Naive B cell (primary cell): ENCODE measurements at regions not wholly inside any gene's neighbourhood (a gene's known extent, or its start where the extent isn't known, plus 50 kb on each side); places are given as distances from the start of the nearest gene placed in this dataset.
"Not testable (repeated sequence)": the region's sequence is repeated elsewhere in the genome, so short reads cannot be mapped to it uniquely, and the experiment has no call there.

Source experiments
- ATAC-seq, 2 donors: fragments of 150-1000 bp; cut with Tn5 transposase; 2 replicates each; pipeline ENCODE4 v1.10.0; 2021; ENCODE audit warnings: low read depth in 2 of 2, mild to moderate bottlenecking in 2 of 2, moderate library complexity in 2 of 2
- DNase-seq: peaks from one replicate; pipeline ENCODE4 v3.0.0; 2022
- H3K27ac Mint-ChIP-seq, 6 donors: one replicate each; pipeline ENCODE4 v1.8.0; 2020 to 2022; ENCODE audit warnings: mild to moderate bottlenecking in 6 of 6, mixed read lengths in 6 of 6, moderate library complexity in 5 of 6, inconsistent platforms in 2 of 6
- H3K27me3 Mint-ChIP-seq, 3 donors: one replicate each; pipeline ENCODE4 v1.8.0; 2021 to 2022; ENCODE audit warnings: mixed read lengths in 3 of 3, mild to moderate bottlenecking in 1 of 3
- H3K36me3 Mint-ChIP-seq, 2 donors: one replicate each; pipeline ENCODE4 v1.8.0; 2020 to 2022; ENCODE audit warnings: mixed read lengths in 2 of 2, inconsistent platforms in 1 of 2, mild to moderate bottlenecking in 1 of 2
- H3K4me1 Mint-ChIP-seq, 3 donors: one replicate each; pipeline ENCODE4 v1.8.0; 2020 to 2022; ENCODE audit warnings: mixed read lengths in 3 of 3, inconsistent platforms in 1 of 3, mild to moderate bottlenecking in 1 of 3, moderate library complexity in 1 of 3
- H3K4me3 Mint-ChIP-seq, 8 donors: one replicate each; pipeline ENCODE4 v1.8.0; 2020 to 2022; ENCODE audit warnings: mild to moderate bottlenecking in 8 of 8, mixed read lengths in 8 of 8, moderate library complexity in 8 of 8, inconsistent platforms in 2 of 8
- H3K9me3 Mint-ChIP-seq, 7 donors: one replicate each; pipeline ENCODE4 v1.8.0; 2020 to 2022; ENCODE audit warnings: mixed read lengths in 7 of 7, mild to moderate bottlenecking in 5 of 7, inconsistent platforms in 2 of 7, moderate library complexity in 1 of 7

- Mint-ChIP-seq H3K36me3 (peaks cover 0 to 9% of the 10 kb centered on the region in 2 donors), H3K27me3 (peaks cover 28 to 42% (median 37%) of the 10 kb centered on the region in 3 donors), H3K4me3 (no peak overlapping the region), H3K27ac (no peak overlapping the region), H3K9me3 (no peaks in the 10 kb centered on the region), H3K4me1 (peaks cover 0 to 4% (median 4%) of the 10 kb centered on the region in 3 donors)
- no peak for ATAC-seq
- DNase-seq, result no peak
These were observed 159.8 kb upstream of the MVB12B start for GRCh38 chr9:126166866-126167265.

- peaks cover 0 to 3% (median 0%) of the 10 kb centered on the region in 7 donors for H3K9me3 Mint-ChIP-seq
- H3K36me3 Mint-ChIP-seq, result peaks cover 0 to 9% of the 10 kb centered on the region in 2 donors
- H3K4me3 Mint-ChIP-seq, result no peak overlapping the region
- H3K27me3 Mint-ChIP-seq, result peaks cover 28 to 43% (median 42%) of the 10 kb centered on the region in 3 donors
- DNase-seq (no peak), ATAC-seq (no peak)
- peak overlapping the region in 1 of 6 donors; percentile 36 for H3K27ac Mint-ChIP-seq
- peaks cover 0 to 4% (median 0%) of the 10 kb centered on the region in 3 donors for H3K4me1 Mint-ChIP-seq
These were observed 156.9 kb upstream of the MVB12B start for GRCh38 chr9:126169736-126170135.

DNA sequence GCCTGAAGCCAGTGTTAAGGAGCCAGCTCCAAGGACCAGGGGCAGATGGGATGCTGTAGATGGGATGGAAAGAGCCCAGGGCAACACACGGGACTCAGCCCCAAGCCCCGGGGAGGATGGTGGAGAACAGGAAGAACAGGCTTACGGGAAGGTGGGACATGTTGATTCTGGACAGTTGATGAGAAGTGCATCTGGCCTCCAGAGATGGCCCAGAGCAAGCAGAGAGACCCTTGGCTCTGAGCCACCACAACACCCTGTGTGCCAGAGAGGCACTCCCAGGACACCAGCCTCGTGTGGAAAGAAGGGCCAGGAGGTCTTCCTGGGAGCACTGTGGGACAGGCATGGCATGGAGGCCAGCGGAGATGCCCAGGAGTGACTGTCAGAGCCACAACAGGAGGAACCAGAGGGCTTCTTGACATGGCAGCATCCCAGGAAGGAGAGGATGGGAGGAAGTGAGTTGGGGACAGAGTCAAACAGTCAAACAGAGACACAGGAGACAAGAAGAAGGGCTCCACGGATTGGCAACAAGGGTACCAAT is 156.3 kb upstream of the MVB12B start:
- Mint-ChIP-seq H3K36me3 (peaks cover 0 to 9% of the 10 kb centered on the region in 2 donors), H3K27me3 (peaks cover 28 to 38% (median 37%) of the 10 kb centered on the region in 3 donors), H3K4me3 (no peak overlapping the region), H3K4me1 (peaks cover 0 to under 1% (median 0%) of the 10 kb centered on the region in 3 donors), H3K9me3 (peaks cover 0 to 9% (median 3%) of the 10 kb centered on the region in 7 donors), H3K27ac (peak overlapping the region in 2 of 6 donors; percentile 49 to 76)
- ATAC-seq (no peak), DNase-seq (no peak)

DNA sequence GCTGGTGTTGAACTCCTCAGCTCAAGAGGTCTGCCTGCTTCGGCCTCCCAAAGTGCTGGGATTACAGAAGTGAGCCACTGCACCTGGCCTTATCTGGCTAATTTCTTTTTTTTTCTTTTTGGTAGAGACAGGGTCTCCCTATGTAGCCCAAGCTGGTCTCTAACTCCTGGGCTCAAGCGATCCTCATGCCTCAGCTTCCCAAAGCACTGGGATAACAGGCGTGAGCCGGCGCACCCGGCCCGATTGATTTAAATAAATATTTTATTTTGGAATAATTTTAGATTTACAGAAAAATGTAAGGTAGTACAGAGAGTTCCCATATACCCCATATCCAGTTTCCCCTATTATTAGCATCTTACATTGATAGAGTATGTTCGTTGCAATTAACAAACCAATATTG is 155.0 kb upstream of the MVB12B start:
- Mint-ChIP-seq H3K27me3 (peaks cover 21 to 34% (median 26%) of the 10 kb centered on the region in 3 donors), H3K36me3 (peaks cover 4 to 15% of the 10 kb centered on the region in 2 donors), H3K4me1 (no peaks in the 10 kb centered on the region), H3K27ac (no peak overlapping the region), H3K4me3 (no peak overlapping the region), H3K9me3 (peaks cover 4 to 20% (median 6%) of the 10 kb centered on the region in 7 donors)
- no peak for DNase-seq
- ATAC-seq, result no peak

DNA sequence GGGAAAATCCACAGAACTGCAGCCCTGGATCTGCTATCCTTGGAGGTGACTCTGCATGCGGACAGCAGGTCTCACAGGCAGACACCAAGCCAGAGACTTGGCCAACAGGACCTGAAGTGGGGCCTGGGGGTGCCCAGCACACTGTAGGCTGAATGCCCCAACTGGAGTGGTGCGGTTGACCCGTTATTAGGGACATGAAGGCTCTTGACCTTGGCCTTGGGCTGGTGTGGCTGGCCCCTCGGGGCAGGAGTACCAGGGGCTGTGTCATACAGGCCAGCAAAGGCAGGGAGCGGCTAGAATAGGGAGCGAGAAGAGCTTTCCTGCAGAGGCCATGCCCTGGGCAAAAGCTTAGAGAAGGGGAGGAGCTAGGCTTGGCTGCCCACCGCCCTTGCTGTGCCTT is 153.2 kb upstream of the MVB12B start:
- no peak for ATAC-seq
- no peaks in the 10 kb centered on the region for H3K4me1 Mint-ChIP-seq
- H3K4me3 Mint-ChIP-seq, result no peak overlapping the region
- H3K36me3 Mint-ChIP-seq, result peaks cover 4 to 15% of the 10 kb centered on the region in 2 donors
- peaks cover 4 to 20% (median 8%) of the 10 kb centered on the region in 7 donors for H3K9me3 Mint-ChIP-seq
- no peak for DNase-seq
- H3K27me3 Mint-ChIP-seq, result peaks cover 9 to 35% (median 19%) of the 10 kb centered on the region in 3 donors
- H3K27ac Mint-ChIP-seq, result peak overlapping the region in 1 of 6 donors; percentile 28

- Mint-ChIP-seq H3K9me3 (peaks cover 4 to 20% (median 8%) of the 10 kb centered on the region in 7 donors), H3K4me1 (no peaks in the 10 kb centered on the region), H3K27ac (no peak overlapping the region), H3K27me3 (peaks cover 9 to 37% (median 23%) of the 10 kb centered on the region in 3 donors), H3K36me3 (peaks cover 4 to 15% of the 10 kb centered on the region in 2 donors), H3K4me3 (no peak overlapping the region)
- DNase-seq (no peak), ATAC-seq (no peak)
These were observed 152.7 kb upstream of the MVB12B start for GRCh38 chr9:126173929-126174328.

DNA sequence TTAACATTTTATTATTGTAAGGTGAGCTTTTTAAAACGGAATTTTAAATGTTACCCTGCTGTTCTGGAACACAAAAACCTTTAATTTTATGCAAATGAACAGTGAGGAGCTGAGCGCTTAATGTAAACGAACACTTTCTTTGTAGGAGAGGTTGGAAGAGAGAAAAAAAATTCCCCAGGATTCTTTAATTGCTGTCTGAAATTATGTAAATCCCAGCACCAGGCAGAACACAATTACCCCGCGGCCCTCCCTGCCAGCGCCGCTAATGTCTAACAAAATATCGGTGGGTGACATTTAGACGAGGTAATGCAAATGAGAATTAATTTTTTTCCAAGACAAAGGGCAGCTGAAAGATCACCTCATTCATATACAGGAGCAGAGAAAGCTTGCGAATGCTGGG is 143.4 kb upstream of the MVB12B start:
- Mint-ChIP-seq H3K27me3 (peaks cover 45 to 64% (median 56%) of the 10 kb centered on the region in 3 donors), H3K4me3 (no peak overlapping the region), H3K4me1 (no peaks in the 10 kb centered on the region), H3K27ac (no peak overlapping the region), H3K36me3 (peaks cover 26% of the 10 kb centered on the region in 2 donors), H3K9me3 (peaks cover 6 to 36% (median 22%) of the 10 kb centered on the region in 7 donors)
- DNase-seq (no peak), ATAC-seq (no peak)

DNA sequence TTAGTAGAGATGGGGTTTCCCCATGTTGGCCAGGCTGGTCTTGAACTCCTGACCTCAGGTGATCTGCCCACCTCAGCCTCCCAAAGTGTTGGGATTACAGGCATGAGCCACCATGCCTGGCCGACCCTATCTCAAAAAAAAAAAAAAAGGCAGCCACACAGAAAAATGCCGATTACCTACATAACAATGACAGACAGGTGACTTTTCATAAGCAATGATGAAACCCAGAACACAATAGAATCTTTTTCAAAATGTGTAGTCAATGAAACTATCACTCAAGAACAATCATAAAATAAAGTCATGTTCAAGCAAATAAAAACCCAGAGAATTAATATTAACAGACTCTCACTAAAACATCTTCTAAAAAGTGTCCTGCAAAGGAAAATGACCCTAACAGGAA is 135.6 kb upstream of the MVB12B start:
- not testable (repeated sequence) for ATAC-seq, H3K4me3 Mint-ChIP-seq, H3K36me3 Mint-ChIP-seq, DNase-seq, H3K27ac Mint-ChIP-seq, H3K4me1 Mint-ChIP-seq
- peaks cover 0 to 10% (median 5%) of the 10 kb centered on the region in 7 donors for H3K9me3 Mint-ChIP-seq
- H3K27me3 Mint-ChIP-seq, result peaks cover 16 to 31% (median 31%) of the 10 kb centered on the region in 3 donors

- Mint-ChIP-seq H3K9me3 (peaks cover 0 to 29% (median 4%) of the 10 kb centered on the region in 7 donors), H3K36me3 (no peaks in the 10 kb centered on the region), H3K27ac (peak overlapping the region in 2 of 6 donors; percentile 35 to 67), H3K27me3 (peaks cover 16 to 33% (median 27%) of the 10 kb centered on the region in 3 donors), H3K4me1 (peaks cover 0 to 6% (median 0%) of the 10 kb centered on the region in 3 donors), H3K4me3 (no peak overlapping the region)
- DNase-seq, result no peak
- ATAC-seq, result no peak
These were observed 127.8 kb upstream of the MVB12B start for GRCh38 chr9:126198854-126199253.

DNA sequence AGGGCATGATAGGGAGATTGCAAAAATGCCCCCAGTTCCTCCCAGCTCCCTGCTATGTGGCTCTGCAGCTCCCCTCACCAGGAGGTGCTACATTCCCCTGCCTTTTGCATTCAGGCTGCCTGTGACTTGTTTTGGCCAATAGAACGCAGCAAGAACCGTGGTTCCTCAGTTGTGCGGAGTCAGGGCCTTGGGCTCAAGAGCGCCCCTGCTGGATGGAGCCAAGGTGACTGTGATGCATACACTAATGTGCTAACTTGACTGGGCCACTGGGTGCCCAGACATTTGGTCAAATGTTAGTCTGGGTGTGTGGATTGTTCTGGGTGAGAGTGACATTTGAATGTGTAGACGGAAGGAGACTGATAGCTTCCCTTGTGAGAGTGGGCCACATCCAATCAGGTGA is 123.3 kb upstream of the MVB12B start:
- no peak overlapping the region for H3K4me3 Mint-ChIP-seq

DNA sequence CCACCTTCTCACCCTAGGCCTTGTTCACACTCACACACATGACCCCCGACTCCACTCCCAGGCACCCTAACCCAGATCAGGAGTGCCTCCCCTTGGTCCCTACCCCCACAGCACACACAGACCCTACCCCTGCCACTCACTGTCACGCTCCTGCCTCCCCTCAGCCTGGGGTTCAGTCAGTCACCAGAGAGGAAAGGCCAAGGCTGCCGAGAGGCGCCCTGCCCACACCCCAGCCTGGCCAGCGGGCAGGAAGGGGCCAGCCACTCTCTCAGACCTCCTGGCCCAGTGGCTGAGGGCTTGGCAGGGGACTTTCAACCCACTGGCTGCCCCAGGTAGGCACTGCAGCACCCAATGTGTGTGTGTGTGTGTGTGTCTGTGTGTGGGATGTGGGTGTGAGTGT is 122.4 kb upstream of the MVB12B start:
- Mint-ChIP-seq H3K36me3 (no peaks in the 10 kb centered on the region), H3K4me3 (no peak overlapping the region), H3K27ac (no peak overlapping the region), H3K27me3 (peaks cover 16 to 29% (median 24%) of the 10 kb centered on the region in 3 donors), H3K9me3 (peaks cover 0 to 29% (median 4%) of the 10 kb centered on the region in 7 donors), H3K4me1 (peaks cover 0 to 6% (median 0%) of the 10 kb centered on the region in 3 donors)
- ATAC-seq, result no peak
- DNase-seq, result no peak

More for the DNA sequence above, 123.3 kb upstream of the MVB12B start:
- Mint-ChIP-seq H3K4me1 (peaks cover 0 to 6% (median 0%) of the 10 kb centered on the region in 3 donors), H3K9me3 (peaks cover 0 to 29% (median 4%) of the 10 kb centered on the region in 7 donors), H3K27me3 (peaks cover 15 to 24% (median 17%) of the 10 kb centered on the region in 3 donors), H3K36me3 (no peaks in the 10 kb centered on the region), H3K27ac (peak overlapping the region in 1 of 6 donors; percentile 66)
- DNase-seq, result no peak
- no peak for ATAC-seq

DNA sequence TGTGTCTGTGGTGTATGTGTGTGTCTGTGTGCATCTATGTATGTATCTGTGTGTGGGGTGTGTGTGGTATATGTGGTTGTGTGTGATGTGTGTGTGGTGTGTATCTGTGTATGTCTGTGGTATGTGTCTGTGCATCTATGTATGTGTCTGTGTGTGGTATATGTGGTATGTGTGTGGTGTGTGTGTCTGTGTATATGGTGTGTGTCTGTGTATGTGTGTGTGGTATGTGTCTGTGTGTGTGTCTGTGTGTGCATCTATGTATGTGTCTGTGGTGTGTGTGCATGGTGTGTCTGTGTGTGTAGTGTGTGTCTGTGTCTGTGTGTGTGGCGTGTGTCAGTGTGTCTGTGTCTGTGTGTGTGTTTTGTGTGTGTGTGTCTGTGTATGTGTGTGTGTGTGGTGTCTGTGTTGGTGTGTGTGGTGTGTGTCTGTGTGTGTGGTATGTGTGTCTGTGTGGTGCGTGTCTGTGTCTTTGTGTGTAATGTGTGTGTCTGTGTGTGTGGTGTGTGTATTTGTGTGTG is 121.9 kb upstream of the MVB12B start:
- no peaks in the 10 kb centered on the region for H3K36me3 Mint-ChIP-seq
- peaks cover 0 to 6% (median 0%) of the 10 kb centered on the region in 3 donors for H3K4me1 Mint-ChIP-seq
- DNase-seq, result no peak
- no peak for ATAC-seq
- H3K27me3 Mint-ChIP-seq, result peaks cover 16 to 29% (median 27%) of the 10 kb centered on the region in 3 donors
- peaks cover 0 to 27% (median 3%) of the 10 kb centered on the region in 7 donors for H3K9me3 Mint-ChIP-seq
- H3K27ac Mint-ChIP-seq, result no peak overlapping the region
- no peak overlapping the region for H3K4me3 Mint-ChIP-seq

- DNase-seq (no peak), ATAC-seq (peak in 1 of 2 donors; percentile 25)
- Mint-ChIP-seq H3K9me3 (peaks cover 0 to 25% (median 3%) of the 10 kb centered on the region in 7 donors), H3K27me3 (peaks cover 16 to 26% (median 24%) of the 10 kb centered on the region in 3 donors), H3K4me3 (no peak overlapping the region), H3K27ac (no peak overlapping the region), H3K36me3 (no peaks in the 10 kb centered on the region), H3K4me1 (peaks cover 0 to 6% (median 0%) of the 10 kb centered on the region in 3 donors)
These were observed 121.4 kb upstream of the MVB12B start for GRCh38 chr9:126205265-126205664.
